ENCODE measurements at regions not wholly inside any gene's neighbourhood (a gene's known extent, or its start where the extent isn't known, plus 50 kb on each side); places are given as distances from the start of the nearest gene placed in this dataset.

DNA sequence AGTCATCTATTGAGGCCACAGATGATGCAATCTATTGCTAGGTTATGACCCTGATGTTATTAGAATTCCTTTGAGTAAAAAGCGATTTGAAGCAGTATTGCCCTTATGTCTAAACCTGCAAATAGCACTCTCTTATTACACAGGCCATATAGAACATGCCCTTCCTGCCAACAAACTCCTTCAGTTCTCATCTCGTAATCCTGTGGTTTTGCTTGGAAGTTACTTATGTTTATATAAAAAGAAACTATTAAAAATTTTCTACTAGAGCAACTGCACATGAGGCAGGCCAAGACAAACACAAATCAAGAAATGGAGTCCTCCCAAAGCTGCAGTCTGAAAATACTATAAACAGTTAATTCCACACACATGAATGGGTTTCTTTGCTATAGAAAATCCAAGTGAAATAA, 1200.2 kb downstream of the LRFN5 start:
- TF ChIP-seq ARNTL (CRISPR knock-in tag; IDR thresholded peaks at IDR 0.05; ENCODE audit: borderline replicate concordance, low read depth) (no peak), TCF4 (CRISPR knock-in tag; IDR thresholded peaks at IDR 0.05; ENCODE audit: borderline replicate concordance) (no peak), CSDC2 (CRISPR knock-in tag; IDR thresholded peaks at IDR 0.05) (no peak), ZFP3 (CRISPR knock-in tag; IDR thresholded peaks at IDR 0.05) (no peak), GLIS3 (CRISPR knock-in tag; IDR thresholded peaks at IDR 0.05) (no peak), TSHZ2 (CRISPR knock-in tag; IDR thresholded peaks at IDR 0.05) (no peak), CSRNP3 (CRISPR knock-in tag; IDR thresholded peaks at IDR 0.05) (no peak), ZNF70 (CRISPR knock-in tag; IDR thresholded peaks at IDR 0.05) (no peak), PPARA (CRISPR knock-in tag; IDR thresholded peaks at IDR 0.05; ENCODE audit: borderline replicate concordance) (no peak), ZNF565 (CRISPR knock-in tag; conservative IDR thresholded peaks at IDR 0.05; ENCODE audit: low read depth) (no peak), ZFP30 (CRISPR knock-in tag; IDR thresholded peaks at IDR 0.05) (no peak), POU6F1 (CRISPR knock-in tag; IDR thresholded peaks at IDR 0.05; ENCODE audit: borderline replicate concordance, low read depth) (no peak), ESRRG (CRISPR knock-in tag; IDR thresholded peaks at IDR 0.05) (no peak), BACH2 (CRISPR knock-in tag; IDR thresholded peaks at IDR 0.05; ENCODE audit: borderline replicate concordance) (no peak)
- TF ChIP-seq, protein P1, sequence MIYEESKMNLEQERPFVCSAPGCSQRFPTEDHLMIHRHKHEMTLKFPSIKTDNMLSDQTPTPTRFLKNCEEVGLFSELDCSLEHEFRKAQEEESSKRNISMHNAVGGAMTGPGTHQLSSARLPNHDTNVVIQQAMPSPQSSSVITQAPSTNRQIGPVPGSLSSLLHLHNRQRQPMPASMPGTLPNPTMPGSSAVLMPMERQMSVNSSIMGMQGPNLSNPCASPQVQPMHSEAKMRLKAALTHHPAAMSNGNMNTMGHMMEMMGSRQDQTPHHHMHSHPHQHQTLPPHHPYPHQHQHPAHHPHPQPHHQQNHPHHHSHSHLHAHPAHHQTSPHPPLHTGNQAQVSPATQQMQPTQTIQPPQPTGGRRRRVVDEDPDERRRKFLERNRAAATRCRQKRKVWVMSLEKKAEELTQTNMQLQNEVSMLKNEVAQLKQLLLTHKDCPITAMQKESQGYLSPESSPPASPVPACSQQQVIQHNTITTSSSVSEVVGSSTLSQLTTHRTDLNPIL (CRISPR knock-in tag; IDR thresholded peaks at IDR 0.05; ENCODE audit: low read depth): no peak
- ATAC-seq: no peak

GRCh38 chr14:42804141-42804540, 1197.5 kb downstream of the LRFN5 start:
- no peak for ATAC-seq
- no peak for TF ChIP-seq ZNF565 (CRISPR knock-in tag; conservative IDR thresholded peaks at IDR 0.05; ENCODE audit: low read depth)
- no peak for TF ChIP-seq ZC3H10 (CRISPR knock-in tag; IDR thresholded peaks at IDR 0.05)
- TF ChIP-seq, protein P1 (CRISPR knock-in tag; IDR thresholded peaks at IDR 0.05; ENCODE audit: low read depth): no peak
- no peak for TF ChIP-seq ARNTL (CRISPR knock-in tag; IDR thresholded peaks at IDR 0.05; ENCODE audit: borderline replicate concordance, low read depth)

DNA sequence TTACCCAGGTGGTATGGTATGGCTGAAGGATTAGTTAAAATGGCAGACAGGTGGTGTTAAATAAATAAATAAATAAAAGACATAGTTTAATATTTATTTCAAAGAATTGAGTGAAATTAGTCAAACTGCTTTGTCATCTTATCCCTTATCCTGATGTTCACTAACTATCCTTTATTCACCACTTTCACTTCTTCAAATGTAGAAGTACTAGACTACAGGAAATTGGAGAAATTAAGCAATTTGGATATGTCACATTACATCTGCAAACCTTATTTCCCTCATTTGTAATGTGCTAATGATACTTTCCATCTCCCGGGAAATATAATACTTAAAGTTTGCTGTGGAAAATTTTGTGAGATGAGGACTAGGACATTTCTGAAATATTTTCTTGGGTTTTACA, 1195.7 kb downstream of the LRFN5 start:
- ATAC-seq: no peak
- no peak for TF ChIP-seq TSHZ2 (CRISPR knock-in tag; IDR thresholded peaks at IDR 0.05)
- TF ChIP-seq ZFP3 (CRISPR knock-in tag; IDR thresholded peaks at IDR 0.05): no peak
- no peak for TF ChIP-seq BACH2 (CRISPR knock-in tag; IDR thresholded peaks at IDR 0.05; ENCODE audit: borderline replicate concordance)
- no peak for TF ChIP-seq ISL1 (CRISPR knock-in tag; IDR thresholded peaks at IDR 0.05)
- TF ChIP-seq CSDC2 (CRISPR knock-in tag; IDR thresholded peaks at IDR 0.05): no peak
- no peak for TF ChIP-seq TCF4 (CRISPR knock-in tag; IDR thresholded peaks at IDR 0.05; ENCODE audit: borderline replicate concordance)
- TF ChIP-seq TOX (CRISPR knock-in tag; IDR thresholded peaks at IDR 0.05; ENCODE audit: borderline replicate concordance): no peak
- no peak for TF ChIP-seq OSR1 (CRISPR knock-in tag; IDR thresholded peaks at IDR 0.05)
